ENCODE measurements at regions not wholly inside any gene's neighbourhood (a gene's known extent, or its start where the extent isn't known, plus 50 kb on each side); places are given as distances from the start of the nearest gene placed in this dataset.

GRCh38 chr20:24863356-24863755 lies 85.7 kb upstream of the CST7 start:
- TF ChIP-seq POLR2A (IDR thresholded peaks at IDR 0.05) (no peak), CTCF (IDR thresholded peaks at IDR 0.05) (no peak)

All from esophagus squamous epithelium (tissue), 4 donors.